ENCODE measurements at regions not wholly inside any gene's neighbourhood (a gene's known extent, or its start where the extent isn't known, plus 50 kb on each side); places are given as distances from the start of the nearest gene placed in this dataset.
A peak's percentile ranks its signal among the peaks of the same experiment; 100 is the strongest.

DNA sequence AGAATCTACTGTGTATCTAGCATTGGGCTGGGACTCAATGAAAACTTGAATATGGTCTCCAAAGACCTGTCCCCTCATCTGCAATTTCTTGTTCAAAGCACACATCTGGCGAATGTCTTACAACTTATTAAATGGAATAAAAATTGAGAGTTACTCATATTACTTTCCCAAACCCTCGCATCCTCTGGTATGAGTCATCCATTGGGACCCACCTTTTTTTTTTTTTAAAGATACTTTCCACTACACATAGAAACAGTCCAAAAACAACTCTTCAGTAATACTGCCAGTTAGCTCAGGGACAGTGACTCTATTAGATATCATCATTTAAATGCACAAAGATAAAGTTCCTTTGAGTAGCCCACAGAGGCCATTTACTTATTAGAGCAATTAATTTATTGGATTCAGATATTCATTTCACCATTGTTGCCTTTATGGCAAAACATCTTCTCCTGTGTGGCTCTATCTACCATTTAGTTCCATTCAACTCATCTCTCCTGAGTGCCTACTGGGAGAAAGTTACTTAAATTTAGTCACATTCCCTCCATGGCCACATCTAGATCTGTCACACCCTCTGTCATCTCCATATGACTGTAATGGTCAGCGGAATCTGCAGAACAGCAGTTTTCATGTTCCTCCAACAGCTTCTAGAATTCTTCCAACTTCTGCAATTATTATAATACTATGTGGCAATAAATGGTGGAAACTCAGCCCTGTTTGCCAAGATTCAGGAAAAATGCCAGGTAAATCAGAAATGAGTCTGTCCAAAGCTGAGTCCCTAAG lies 77.9 kb upstream of the ARHGEF3 start:
- Histone ChIP-seq H2AFZ (no peak overlapping the region), H3K27me3 (replicated peaks; ENCODE audit: insufficient read depth) (no peaks in the 10 kb centered on the region), H3K4me2 (ENCODE audit: unreplicated experiment) (peak overlapping the region; percentile 13), H3K4me1 (ENCODE audit: insufficient read depth) (peaks cover 17% of the 10 kb centered on the region), H3K79me2 (ENCODE audit: insufficient read depth) (no peaks in the 10 kb centered on the region), H3K9me2 (ENCODE audit: insufficient read depth) (no peaks in the 10 kb centered on the region), H3K9me3 (ENCODE audit: low read depth) (no peaks in the 10 kb centered on the region), H4K20me1 (ENCODE audit: insufficient read depth) (no peaks in the 10 kb centered on the region), H3F3A (ENCODE audit: insufficient read depth) (peaks cover 10% of the 10 kb centered on the region), H3K27ac (no peak overlapping the region), H3K4me3 (no peak overlapping the region), H3K9ac (no peak overlapping the region), H3K36me3 (ENCODE audit: low read depth) (no peaks in the 10 kb centered on the region)
- WGBS, 2 experiments (ENCODE audit: low coverage in 1 of 2, low lambda C conversion rate in 2 of 2, missing lambda C conversion rate in 2 of 2), result 29 to 30% methylated on average over 3 of the region's 3 CpGs
- TF ChIP-seq EZH2phosphoT487 (IDR thresholded peaks at IDR 0.05; ENCODE audit: insufficient read depth, low read depth), result no peak
- no peak for TF ChIP-seq EZH2 (IDR thresholded peaks at IDR 0.05; ENCODE audit: insufficient read depth, poor library complexity, severe bottlenecking)
- peak; percentile 82 for DNase-seq
- in situ Hi-C loops (cut with MboI), result no loop called here

DNA sequence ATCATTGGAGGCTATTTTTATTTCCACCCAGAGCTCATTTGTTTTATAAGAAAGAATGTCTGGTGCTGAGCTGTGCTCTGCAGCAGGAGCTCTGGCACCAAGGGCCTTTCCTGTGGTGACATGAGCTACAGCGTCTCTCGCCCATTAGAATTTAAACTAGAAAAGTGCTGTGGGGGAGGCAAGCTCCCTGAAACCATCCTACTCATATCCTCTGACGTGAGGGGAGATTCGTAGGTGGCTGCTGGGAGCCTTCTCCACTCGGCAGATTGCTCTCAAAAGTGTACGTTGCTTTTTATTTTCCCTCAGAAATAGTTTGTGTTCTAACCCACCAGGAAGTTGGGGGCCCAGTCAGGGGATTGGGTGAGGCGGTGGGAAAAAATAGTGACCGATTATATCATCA lies 76.3 kb upstream of the ARHGEF3 start:
- Histone ChIP-seq H3K79me2 (ENCODE audit: insufficient read depth) (no peaks in the 10 kb centered on the region), H3K27me3 (replicated peaks; ENCODE audit: insufficient read depth) (no peaks in the 10 kb centered on the region), H3K9me2 (ENCODE audit: insufficient read depth) (no peaks in the 10 kb centered on the region), H3K9ac (no peak overlapping the region), H4K20me1 (ENCODE audit: insufficient read depth) (no peaks in the 10 kb centered on the region), H3K27ac (no peak overlapping the region), H3K4me1 (ENCODE audit: insufficient read depth) (peaks cover 17% of the 10 kb centered on the region), H3F3A (ENCODE audit: insufficient read depth) (peaks cover 10% of the 10 kb centered on the region), H3K4me3 (no peak overlapping the region), H3K9me3 (ENCODE audit: low read depth) (no peaks in the 10 kb centered on the region), H2AFZ (no peak overlapping the region), H3K4me2 (ENCODE audit: unreplicated experiment) (no peak overlapping the region), H3K36me3 (ENCODE audit: low read depth) (no peaks in the 10 kb centered on the region)
- 84 to 86% methylated on average over 8 of the region's 8 CpGs for WGBS, 2 experiments (ENCODE audit: low coverage in 1 of 2, low lambda C conversion rate in 2 of 2, missing lambda C conversion rate in 2 of 2)
- in situ Hi-C loops (cut with MboI), result no loop called here
- TF ChIP-seq EZH2 (IDR thresholded peaks at IDR 0.05; ENCODE audit: insufficient read depth, poor library complexity, severe bottlenecking) (no peak), EZH2phosphoT487 (IDR thresholded peaks at IDR 0.05; ENCODE audit: insufficient read depth, low read depth) (no peak)
- DNase-seq, result no peak

DNA sequence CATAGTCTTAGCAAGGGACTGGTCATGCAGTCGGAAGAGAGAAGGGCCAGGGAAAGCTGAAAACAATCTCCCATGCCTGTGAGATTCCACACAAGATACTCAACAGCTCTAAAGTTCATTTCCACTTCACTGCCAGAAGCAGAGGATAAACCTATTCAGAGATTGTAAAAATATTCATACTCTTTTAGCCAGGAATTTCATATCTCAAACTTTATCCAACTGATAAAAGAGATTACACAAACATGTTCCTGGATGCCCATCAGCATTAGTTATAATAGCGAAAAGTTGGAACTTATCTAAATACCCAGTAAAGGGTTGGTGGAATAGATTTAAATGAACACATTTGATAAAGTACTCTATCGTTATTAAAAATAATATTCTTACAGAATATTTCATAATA lies 75.2 kb upstream of the ARHGEF3 start:
- H2AFZ ChIP-seq, result no peak overlapping the region
- no peak for TF ChIP-seq EZH2phosphoT487 (IDR thresholded peaks at IDR 0.05; ENCODE audit: insufficient read depth, low read depth)
- TF ChIP-seq EZH2 (IDR thresholded peaks at IDR 0.05; ENCODE audit: insufficient read depth, poor library complexity, severe bottlenecking), result no peak
- H3F3A ChIP-seq (ENCODE audit: insufficient read depth), result peaks cover 10% of the 10 kb centered on the region
- no peak overlapping the region for H3K9ac ChIP-seq
- H3K4me3 ChIP-seq, result no peak overlapping the region
- H3K27me3 ChIP-seq (replicated peaks; ENCODE audit: insufficient read depth), result no peaks in the 10 kb centered on the region
- no peaks in the 10 kb centered on the region for H4K20me1 ChIP-seq (ENCODE audit: insufficient read depth)
- H3K4me1 ChIP-seq (ENCODE audit: insufficient read depth), result peaks cover 17% of the 10 kb centered on the region
- H3K36me3 ChIP-seq (ENCODE audit: low read depth), result no peaks in the 10 kb centered on the region
- in situ Hi-C loops (cut with MboI), result no loop called here
- H3K4me2 ChIP-seq (ENCODE audit: unreplicated experiment), result no peak overlapping the region
- DNase-seq, result no peak
- 64 to 65% methylated on average over 3 of the region's 3 CpGs for WGBS, 2 experiments (ENCODE audit: low coverage in 1 of 2, low lambda C conversion rate in 2 of 2, missing lambda C conversion rate in 2 of 2)
- H3K79me2 ChIP-seq (ENCODE audit: insufficient read depth), result no peaks in the 10 kb centered on the region
- H3K9me3 ChIP-seq (ENCODE audit: low read depth), result no peaks in the 10 kb centered on the region
- no peak overlapping the region for H3K27ac ChIP-seq
- H3K9me2 ChIP-seq (ENCODE audit: insufficient read depth), result no peaks in the 10 kb centered on the region

DNA sequence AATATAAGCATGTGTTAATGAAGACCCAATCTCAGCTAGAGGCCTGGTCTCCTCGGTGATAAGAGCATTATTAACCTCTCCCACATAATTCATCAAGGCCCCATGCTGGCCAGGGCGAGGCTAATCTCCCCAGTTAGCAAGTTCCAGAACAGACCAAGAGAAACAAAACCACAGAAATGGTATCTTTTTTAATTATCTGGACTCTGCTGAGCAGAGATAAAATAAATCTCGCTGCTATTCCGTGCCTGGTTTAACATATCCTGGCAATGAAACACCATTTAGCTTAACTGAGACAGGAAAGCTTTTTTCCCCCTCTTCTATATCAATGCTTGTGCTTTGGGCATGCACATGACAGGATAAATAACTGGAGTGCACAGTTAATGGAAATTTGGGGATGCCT lies 72.5 kb upstream of the ARHGEF3 start:
- H4K20me1 ChIP-seq (ENCODE audit: insufficient read depth), result no peaks in the 10 kb centered on the region
- no peaks in the 10 kb centered on the region for H3K79me2 ChIP-seq (ENCODE audit: insufficient read depth)
- peaks cover 10% of the 10 kb centered on the region for H3K4me1 ChIP-seq (ENCODE audit: insufficient read depth)
- H3K36me3 ChIP-seq (ENCODE audit: low read depth), result no peaks in the 10 kb centered on the region
- H3F3A ChIP-seq (ENCODE audit: insufficient read depth), result no peaks in the 10 kb centered on the region
- no peak overlapping the region for H3K9ac ChIP-seq
- in situ Hi-C loops (cut with MboI), result no loop called here
- H3K9me2 ChIP-seq (ENCODE audit: insufficient read depth), result no peaks in the 10 kb centered on the region
- TF ChIP-seq EZH2phosphoT487 (IDR thresholded peaks at IDR 0.05; ENCODE audit: insufficient read depth, low read depth), result no peak
- no peak for TF ChIP-seq EZH2 (IDR thresholded peaks at IDR 0.05; ENCODE audit: insufficient read depth, poor library complexity, severe bottlenecking)
- no peaks in the 10 kb centered on the region for H3K9me3 ChIP-seq (ENCODE audit: low read depth)
- no peaks in the 10 kb centered on the region for H3K27me3 ChIP-seq (replicated peaks; ENCODE audit: insufficient read depth)
- WGBS, 2 experiments (ENCODE audit: low coverage in 1 of 2, low lambda C conversion rate in 2 of 2, missing lambda C conversion rate in 2 of 2), result 79 to 89% methylated on average over 4 of the region's 4 CpGs
- H3K27ac ChIP-seq, result no peak overlapping the region
- DNase-seq, result no peak
- H3K4me3 ChIP-seq, result no peak overlapping the region
- no peak overlapping the region for H2AFZ ChIP-seq
- H3K4me2 ChIP-seq (ENCODE audit: unreplicated experiment), result no peak overlapping the region
